GM21576 (cell line): ENCODE measurements at regions not wholly inside any gene's neighbourhood (a gene's known extent, or its start where the extent isn't known, plus 50 kb on each side); places are given as distances from the start of the nearest gene placed in this dataset.

ENCODE experiments used
- ATAC-seq: cut with Tn5 transposase; IDR thresholded peaks from one replicate; pipeline ENCODE4 v1.9.1; 2021; ENCODE audit warnings: mild to moderate bottlenecking, moderate library complexity; ENCODE audit not compliant: unreplicated experiment

DNA sequence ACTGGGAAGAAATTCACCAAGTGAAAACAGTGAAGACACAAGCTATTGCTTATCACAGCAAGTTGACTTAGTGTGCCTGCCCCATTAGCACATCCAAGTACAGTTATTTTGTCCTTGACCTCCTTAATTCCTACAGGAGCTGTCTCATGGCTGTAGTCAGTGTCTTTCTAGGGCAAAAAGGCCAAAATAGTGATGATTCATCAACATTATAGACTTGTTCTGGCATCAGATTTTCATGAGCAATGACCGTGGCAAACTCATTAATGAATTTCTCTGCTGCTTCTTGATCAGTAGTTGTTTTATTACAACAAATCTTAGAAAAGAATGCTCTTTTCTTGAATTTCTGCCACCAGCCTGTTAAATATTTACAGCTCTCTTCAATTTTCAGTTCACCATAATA is 1169.3 kb upstream of the DDX18 start:
- ATAC-seq: no peak

DNA sequence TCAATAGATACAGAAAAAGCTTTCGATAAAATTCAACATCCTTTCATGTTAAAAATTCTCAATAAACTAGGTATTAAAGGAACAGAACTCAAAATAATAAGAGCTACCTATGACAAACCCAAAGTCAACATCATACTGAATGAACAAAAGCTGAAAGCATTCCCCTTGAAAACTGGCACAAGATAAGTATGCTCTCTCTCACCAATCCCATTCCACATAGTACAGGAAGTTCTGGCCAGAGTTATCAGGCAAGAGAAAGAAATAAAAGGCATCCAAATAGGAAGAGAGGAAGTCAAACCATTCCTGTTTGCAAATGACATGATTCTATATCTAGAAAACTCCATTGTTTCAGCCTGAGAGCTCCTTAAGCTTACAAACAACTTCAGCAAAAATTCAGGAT is 1145.8 kb upstream of the DDX18 start:
- no peak for ATAC-seq

DNA sequence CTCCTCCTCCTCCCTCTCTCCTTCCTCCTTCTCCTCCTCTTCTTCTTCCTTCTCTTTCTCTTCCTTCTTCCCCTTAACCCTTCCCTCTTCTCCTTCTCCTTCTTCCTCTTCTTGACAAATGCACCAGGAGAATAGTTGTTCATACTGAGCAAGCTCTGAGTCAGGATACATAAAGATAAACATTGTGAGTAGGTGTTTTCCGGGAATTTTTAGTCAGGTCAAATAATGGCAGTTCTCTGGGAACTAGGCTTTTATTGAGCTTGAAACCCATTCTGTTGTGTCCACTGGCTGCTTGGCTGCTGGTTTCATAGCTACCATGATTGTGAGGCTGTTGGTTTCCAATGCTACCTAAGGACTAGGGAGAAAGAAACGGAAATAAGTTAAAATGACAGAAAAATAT is 1144.7 kb upstream of the DDX18 start:
- ATAC-seq: no peak

DNA sequence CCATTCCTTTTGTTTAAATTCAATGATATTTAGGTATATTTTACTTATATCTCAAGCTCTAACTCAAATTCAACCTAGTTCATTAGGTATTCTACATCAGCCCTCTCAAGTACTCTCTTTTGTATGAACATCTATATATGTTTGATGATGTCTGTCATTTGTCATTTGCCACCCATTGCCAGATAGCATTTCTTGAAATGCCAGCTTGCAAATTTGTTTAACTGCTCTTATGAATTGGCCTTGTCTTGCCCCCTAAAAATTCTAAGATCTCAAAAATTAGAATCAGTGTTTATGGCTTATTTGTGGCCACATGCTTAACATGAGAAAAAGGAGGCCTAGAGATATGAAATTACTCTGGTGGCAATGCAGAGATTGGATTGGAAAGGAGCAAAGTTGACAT is 1140.3 kb upstream of the DDX18 start:
- no peak for ATAC-seq

DNA sequence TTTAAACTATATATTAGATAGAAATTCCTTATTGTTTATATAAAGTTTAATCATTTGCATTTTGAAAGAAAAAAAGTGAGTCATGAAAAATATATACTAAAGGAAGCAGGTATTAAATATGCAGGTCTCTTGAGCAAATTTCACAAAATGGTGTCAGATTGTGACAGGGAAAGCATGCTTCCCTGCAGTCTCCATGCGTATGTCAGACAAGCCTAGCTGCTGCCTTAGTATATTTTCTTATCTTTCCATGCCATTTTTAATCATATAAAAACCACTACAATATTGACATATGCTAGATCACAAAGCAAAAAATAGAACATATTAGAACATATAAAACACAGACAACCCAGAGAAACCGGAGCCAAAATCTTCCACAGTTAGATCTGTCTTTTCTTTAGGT is 1137.7 kb upstream of the DDX18 start:
- no peak for ATAC-seq

DNA sequence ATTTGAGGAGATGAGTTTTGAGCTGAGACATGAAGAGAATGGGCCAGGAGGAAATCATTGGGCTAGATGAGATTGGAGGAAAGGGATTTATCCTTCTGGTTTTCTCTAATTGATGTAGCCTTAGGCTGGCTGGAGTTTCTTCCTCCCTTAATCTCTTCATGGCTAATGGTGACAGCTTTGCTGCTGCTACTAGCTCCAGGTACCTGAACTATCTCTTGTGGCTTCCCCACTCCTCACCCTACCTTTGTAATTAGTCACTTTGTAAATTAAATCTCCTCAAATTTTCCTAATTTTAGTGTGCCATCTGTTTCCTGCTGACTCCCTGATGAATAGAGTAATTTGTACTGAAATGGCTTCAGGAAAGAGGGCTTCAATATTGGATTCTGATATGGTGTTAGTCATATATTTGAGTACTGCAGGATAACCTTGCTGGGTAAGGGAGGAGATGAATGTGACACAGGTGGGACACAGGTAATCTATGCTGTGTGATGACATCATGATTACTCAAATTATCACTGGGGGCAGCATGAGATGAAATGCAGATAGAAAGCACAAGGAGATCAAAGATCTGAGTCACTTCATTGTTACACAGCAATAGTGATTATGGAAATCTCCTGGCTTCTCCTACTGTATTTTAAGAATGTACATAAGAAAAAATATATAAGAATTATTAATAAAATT is 1134.1 kb upstream of the DDX18 start:
- ATAC-seq: no peak

DNA sequence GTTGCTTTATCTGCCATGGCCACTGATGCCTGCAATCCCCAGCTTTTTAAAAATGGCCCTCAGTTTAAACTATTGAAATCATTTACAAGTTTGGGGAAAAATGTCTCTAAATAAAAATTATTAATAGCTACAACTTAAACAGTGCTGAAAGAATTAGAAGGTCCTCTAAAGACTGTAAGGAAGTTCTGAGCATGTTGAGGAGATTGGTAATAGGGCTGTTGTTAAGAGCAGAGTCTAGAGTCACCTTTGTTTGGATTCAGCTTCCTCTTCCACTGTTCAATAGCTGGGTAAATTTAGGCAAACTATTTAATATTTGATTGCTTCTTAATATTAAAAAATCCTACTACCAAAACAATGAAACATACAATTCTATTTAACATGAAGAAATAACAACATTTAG is 1127.1 kb upstream of the DDX18 start:
- ATAC-seq: no peak

DNA sequence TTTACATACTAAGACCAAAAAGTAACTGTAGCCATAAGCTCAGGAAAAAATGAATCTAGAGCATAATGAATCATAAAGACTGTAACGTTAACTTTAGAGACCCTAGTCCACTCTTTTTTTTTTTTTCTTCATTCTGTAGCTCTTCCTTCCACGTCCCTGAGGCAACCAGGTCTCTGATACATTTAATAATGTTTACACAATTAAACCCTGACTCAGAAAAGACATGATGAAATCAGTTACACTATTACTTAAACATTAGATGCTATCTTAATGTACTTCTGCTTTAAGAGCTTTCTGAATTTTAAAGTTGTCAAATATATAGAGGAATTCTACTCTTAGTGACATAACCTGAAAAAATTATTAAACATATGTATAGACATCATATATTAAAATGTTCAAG is 1121.5 kb upstream of the DDX18 start:
- no peak for ATAC-seq

DNA sequence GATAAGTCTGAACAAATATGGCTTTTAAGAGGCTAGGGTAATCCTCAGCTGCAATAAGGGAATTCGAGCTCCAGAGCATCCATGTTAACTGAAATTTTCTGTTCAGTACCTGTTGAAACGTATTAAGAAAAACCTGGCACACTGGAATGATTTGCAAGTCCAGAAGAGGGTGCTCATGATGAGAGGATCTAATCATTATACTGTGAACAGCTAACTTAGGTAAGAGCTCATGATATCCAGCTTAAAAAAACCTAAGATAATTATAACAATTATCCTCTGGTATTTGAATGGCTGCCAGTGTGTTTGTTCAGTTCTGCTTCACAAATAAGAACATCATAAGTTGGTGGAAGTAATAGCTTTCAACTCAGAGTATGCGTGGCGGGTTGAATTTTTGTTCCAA is 1118.3 kb upstream of the DDX18 start:
- ATAC-seq: no peak

DNA sequence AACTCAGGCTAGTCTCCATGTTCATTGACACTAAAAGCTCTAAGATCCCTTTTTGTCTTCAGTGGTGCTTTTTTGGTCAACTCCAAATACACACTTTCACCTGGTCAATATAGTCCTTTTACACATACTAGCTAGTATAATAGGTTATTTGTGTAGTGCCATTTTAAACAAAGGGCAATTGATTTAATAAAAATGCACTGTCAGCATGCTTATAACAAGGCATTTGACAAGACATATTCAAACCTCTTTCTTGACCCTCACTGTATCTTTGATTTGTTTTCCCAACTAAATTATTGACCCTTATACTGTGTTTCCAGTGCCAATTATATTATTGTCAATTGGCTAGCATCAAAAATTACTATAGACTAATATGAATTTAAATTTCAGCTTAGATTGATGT is 1117.6 kb upstream of the DDX18 start:
- no peak for ATAC-seq

DNA sequence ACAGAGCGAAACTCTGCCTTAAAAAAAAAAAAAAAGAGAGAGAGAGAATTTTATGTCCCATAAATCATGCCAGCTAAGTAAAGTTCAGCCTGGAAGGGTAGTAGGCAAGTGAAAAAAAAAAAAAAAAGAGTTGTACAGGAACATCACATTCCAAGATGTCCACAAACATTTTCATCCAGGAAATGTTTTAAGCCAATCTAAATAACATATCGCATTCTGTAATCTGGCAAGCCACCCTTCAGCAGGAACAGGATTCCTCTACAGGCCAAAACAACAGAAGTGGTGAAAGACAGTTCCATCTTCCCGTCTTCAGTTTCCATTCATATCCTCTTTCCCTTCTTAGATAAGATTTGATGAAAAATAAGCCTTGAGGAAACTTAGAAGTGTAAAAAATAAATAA is 1108.1 kb upstream of the DDX18 start:
- ATAC-seq: no peak

DNA sequence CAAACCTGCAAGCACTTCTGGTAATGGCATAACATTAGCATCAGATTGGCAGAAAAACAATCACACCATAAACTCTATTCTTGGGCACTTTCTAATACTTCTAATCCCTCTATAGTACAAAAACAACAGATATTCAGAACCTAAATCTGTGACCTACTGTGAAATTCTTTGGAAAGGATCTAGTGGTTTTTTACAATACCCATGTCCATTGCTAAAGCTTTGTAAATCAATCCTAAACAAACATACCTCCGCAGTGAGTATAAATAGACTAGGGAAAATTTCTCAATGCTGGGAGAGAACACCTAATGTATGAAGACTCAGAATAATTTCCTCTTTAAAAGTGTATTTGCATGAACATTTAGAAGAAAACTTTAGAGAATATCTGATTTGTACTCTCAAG is 1098.5 kb upstream of the DDX18 start:
- ATAC-seq: no peak

DNA sequence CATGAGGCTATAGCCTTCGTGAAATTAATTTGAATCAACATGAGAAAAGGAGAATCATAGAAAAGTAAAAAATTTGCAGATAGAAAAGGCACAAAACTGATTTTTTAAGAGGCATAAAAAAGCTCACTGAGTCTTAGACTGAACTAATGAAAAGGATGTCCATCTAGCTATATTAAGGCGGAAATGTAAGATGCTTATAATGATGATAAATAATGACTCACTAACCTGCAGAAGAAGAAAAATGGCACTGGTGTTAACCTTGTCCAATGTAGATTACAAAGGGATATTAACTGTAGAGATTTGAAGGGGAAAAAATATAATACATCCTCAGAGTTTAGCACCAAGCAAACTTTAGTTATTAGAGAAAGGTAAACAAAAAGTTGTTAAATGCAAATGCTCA is 1098.0 kb upstream of the DDX18 start:
- no peak for ATAC-seq

DNA sequence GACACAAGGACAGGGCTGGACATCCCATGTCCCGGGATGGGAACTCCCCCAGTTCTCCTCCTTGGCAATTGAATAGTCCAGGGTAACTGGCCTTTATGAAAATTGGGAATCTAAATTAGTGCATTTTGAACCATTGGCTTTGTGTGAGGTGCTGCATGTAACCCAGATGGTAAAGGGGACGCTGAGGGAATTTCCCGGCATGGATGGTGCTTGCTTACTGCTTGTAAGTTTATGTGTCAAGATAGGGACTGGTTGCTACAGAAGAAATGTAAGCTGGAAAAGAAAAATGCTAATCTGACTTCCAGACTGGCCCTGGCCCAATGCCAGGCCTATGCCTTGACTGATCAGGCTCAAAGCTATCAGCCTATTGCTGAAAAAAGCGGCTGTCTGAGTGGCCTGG is 1096.7 kb upstream of the DDX18 start:
- no peak for ATAC-seq

DNA sequence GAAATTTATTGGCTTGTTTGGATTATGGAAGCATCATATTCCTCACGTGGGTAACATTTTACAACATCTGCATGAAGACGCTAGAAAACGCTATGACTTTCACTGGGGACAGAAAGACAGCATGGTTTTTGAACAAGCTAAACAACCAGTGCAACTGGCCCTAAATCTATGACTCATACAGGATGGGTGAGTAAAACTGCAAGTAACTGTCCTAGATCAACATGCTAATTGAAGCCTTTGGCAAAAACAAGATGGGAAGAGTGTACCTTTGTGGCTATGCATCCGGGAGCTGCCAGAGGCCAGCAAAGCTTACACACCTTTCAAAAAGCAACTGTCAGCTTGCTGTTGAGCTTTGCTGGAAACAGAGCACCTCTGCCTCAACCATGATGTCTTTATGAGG is 1096.0 kb upstream of the DDX18 start:
- no peak for ATAC-seq

DNA sequence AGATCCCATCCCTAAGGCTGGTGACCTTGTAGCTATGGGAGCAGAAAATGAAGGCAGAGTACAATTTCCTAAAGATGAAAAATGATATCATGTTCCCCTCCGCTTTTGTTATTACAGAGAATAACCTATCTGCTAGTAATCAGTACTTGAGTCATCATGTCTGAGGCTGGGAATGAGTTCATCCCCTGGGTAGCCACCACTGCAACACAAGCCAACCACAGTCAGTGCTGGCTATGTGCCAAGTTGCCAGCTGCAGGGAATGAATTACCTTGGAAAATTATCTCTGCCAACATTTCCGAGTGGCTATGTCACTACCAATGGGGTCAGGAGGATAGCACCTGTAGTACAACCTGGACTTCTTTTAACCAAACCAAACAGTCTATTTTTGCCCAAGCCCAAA is 1094.7 kb upstream of the DDX18 start:
- ATAC-seq: no peak

DNA sequence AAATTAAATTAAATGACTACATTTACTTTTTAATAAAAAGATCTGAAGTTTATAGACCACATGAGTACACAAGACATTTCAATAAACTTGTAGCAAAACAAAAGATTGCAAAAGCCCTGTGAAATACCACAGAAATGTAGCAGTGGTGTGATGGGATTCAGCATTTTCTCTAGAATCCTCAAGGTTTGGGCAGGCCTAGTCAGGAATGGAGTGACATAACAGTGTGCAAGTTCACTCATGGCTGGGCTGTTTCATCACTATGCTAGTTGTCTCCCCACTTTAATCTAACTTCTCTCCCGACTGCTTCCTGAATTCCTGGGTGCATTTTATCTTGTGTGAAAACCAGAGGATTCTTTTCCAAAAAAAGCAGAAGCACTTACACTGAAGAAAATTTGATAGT is 1089.9 kb upstream of the DDX18 start:
- no peak for ATAC-seq

DNA sequence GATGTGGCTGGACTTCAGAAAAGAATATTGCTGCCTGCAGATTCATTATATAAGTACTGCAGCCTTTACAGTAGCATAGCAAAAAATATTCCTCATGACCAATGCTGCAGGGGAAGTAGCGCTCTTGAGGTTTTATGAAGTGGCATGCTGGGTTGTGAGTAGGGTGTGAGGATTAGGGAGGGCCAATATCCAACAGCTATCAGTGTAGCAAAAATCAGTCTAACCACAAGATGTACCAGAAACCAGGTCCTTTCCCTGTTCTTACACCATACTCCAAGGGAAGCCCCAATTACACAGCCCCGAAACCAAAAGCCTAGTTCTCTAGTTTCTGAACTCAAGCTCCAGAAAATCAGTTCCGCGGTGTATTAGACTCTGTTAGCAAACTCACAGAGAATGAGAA is 1082.2 kb upstream of the DDX18 start:
- ATAC-seq: no peak

DNA sequence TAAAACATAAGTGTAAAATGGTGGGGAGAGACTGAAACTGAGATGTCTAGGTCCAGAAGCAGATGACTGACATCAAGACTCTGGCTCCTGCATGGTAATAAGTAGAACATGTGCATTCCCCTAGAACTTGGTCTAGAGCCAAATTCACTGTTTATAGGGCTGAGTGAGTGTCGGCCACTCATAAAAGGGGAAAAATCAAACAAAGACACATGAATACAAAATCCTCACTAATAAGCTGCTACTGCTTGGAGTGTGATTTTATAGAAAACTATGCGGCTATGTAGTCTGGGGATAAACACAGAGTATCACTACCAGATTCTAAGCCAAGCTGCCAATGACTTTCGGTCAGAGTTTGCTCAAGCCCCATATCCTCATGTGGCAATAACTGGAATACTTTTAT is 1080.8 kb upstream of the DDX18 start:
- ATAC-seq: no peak

DNA sequence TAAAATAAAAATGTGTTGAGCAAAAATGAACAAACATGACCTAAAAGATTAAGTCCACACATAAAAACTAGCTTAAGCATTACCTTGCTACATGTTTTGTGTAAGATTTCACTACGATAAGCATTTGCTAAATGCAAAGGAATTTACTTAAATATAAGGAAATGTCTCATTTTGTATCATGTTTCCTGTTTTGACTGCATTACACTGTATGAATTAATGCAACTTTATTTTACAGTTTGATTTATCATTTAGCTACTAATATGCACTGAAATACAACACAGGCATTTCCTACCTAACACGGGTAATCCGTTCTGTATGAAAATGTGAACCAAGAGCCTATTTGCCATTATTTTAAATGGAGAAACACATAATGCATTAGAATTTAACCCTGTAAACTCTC is 1076.5 kb upstream of the DDX18 start:
- no peak for ATAC-seq

DNA sequence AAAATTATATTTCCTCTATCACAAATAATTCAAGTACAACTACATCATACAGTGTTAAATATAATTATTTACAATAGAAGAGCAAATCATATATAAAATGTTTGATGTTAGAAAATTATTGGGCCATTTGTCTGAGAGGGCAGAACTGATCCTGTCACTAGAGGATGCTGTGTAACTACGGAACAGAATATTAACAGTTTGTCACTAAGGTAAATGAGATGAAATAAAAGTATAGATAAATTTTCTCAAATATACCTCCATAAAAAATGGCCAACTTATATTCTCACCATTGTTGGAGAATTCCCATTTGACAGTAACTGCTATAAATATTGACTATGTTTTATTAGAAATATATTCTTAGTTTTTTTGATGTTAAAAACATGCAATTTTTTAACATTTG is 1067.4 kb upstream of the DDX18 start:
- ATAC-seq: no peak

DNA sequence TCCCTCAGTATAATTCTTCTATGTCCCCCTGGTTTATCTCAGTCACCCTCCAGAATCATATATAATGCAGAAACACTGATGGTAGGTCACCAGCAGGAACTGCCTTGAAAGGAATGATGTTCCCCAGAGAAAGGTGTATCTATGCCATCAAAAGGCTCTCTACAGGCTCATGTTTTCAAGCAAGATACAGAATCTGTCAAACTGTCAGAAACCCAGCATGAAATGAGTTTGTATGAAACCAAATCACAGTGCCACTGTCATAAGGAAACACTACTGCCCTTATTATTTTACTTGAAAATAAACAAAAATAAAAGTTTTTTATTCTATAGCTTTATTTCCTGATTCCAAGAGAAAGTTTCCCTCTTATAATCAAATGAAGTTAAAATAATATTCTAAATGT is 1064.5 kb upstream of the DDX18 start:
- no peak for ATAC-seq

DNA sequence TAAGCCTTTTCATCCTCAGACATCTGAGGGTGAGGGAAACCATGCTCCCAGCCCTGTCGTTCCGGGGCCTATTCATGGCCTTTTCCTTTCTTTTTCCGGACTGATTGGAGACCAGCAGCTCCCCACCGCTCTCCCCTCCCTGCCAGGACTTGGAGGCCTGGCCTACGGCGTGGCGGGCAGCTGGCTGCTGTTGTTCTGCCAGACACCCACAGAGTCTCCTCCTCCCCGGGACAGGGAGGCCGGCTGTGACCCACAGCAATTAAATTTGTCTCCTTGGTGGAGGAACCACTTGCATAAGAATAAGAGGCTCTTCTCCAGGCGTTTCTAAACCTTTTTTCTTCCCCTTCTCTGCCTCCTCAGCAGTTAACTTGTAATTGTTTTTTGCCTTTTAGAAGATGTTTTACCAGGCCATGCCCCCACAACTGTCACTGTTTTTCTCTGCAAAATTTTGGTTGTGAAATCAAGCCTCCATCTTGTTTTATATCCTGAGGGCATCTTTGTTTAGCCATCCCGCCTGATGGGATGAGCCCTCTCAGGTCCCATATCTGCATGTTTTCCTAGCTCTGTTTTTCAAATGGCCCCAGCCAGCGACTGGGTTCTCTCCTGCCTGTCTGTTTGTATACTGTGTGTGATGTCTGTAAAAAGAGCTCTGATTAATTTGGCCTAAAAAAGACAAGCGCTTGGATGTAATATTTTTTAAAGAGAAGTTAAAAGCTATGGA is 1060.0 kb upstream of the DDX18 start:
- no peak for ATAC-seq
